ENCODE measurements at regions not wholly inside any gene's neighbourhood (a gene's known extent, or its start where the extent isn't known, plus 50 kb on each side); places are given as distances from the start of the nearest gene placed in this dataset.

GRCh38 chr18:65415098-65415497 lies 335.7 kb upstream of the CDH7 start:
- no peak overlapping the region for H3K27ac ChIP-seq
- no peak for TF ChIP-seq CTCF (conservative IDR thresholded peaks at IDR 0.05)

GRCh38 chr18:65414501-65414900 lies 336.3 kb upstream of the CDH7 start:
- no peak for TF ChIP-seq CTCF (conservative IDR thresholded peaks at IDR 0.05)
- H3K27ac ChIP-seq: no peak overlapping the region

GRCh38 chr18:65411061-65411460 lies 339.8 kb upstream of the CDH7 start:
- no peak overlapping the region for H3K27ac ChIP-seq
- TF ChIP-seq CTCF (conservative IDR thresholded peaks at IDR 0.05): no peak

GRCh38 chr18:65409261-65409660 lies 341.6 kb upstream of the CDH7 start:
- TF ChIP-seq CTCF (conservative IDR thresholded peaks at IDR 0.05): no peak
- H3K27ac ChIP-seq: no peak overlapping the region

- no peak overlapping the region for H3K27ac ChIP-seq
- no peak for TF ChIP-seq CTCF (conservative IDR thresholded peaks at IDR 0.05)
Observed at GRCh38 chr18:65403534-65403933, 347.3 kb upstream of the CDH7 start.

GRCh38 chr18:65399091-65399490 lies 351.7 kb upstream of the CDH7 start:
- no peak for TF ChIP-seq CTCF (conservative IDR thresholded peaks at IDR 0.05)
- no peak overlapping the region for H3K27ac ChIP-seq

GRCh38 chr18:65398347-65399075 lies 352.3 kb upstream of the CDH7 start:
- no peak for TF ChIP-seq CTCF (conservative IDR thresholded peaks at IDR 0.05)
- H3K27ac ChIP-seq: no peak overlapping the region

Data from VCaP (cell line).